ENCODE measurements at regions not wholly inside any gene's neighbourhood (a gene's known extent, or its start where the extent isn't known, plus 50 kb on each side); places are given as distances from the start of the nearest gene placed in this dataset.

DNA sequence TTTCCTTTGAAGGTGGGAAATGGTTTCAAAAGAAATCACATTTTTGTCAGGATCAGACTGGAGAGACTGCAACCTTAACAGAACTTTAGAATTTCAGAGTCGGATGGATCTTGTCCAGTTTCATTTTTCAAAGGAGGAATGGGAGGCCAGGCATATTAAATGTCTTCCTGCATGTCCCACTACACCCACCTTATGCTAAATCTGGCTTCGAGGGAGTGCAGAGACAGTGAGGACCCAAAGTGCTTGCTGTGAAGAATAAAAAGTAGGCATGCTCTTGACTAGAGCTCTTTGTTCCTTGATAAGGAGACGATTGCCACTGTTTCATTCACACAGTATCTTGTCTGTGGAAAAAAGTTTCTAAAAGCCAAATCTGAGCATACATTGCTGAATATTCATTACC lies 197.6 kb downstream of the SLC4A3 start:
- no peak overlapping the region for H3K27ac ChIP-seq
- no peak overlapping the region for H3K4me3 ChIP-seq
- H3K4me1 ChIP-seq (ENCODE audit: low read depth), result peaks cover 6% of the 10 kb centered on the region
- DNase-seq (ENCODE audit: low read depth in 1 of 2, low spot score in 1 of 2), result no peak
- TF ChIP-seq, protein P1, sequence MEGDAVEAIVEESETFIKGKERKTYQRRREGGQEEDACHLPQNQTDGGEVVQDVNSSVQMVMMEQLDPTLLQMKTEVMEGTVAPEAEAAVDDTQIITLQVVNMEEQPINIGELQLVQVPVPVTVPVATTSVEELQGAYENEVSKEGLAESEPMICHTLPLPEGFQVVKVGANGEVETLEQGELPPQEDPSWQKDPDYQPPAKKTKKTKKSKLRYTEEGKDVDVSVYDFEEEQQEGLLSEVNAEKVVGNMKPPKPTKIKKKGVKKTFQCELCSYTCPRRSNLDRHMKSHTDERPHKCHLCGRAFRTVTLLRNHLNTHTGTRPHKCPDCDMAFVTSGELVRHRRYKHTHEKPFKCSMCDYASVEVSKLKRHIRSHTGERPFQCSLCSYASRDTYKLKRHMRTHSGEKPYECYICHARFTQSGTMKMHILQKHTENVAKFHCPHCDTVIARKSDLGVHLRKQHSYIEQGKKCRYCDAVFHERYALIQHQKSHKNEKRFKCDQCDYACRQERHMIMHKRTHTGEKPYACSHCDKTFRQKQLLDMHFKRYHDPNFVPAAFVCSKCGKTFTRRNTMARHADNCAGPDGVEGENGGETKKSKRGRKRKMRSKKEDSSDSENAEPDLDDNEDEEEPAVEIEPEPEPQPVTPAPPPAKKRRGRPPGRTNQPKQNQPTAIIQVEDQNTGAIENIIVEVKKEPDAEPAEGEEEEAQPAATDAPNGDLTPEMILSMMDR (IDR thresholded peaks at IDR 0.05; ENCODE audit: low read depth, low read length), result no peak
- no peaks in the 10 kb centered on the region for H3K9me3 ChIP-seq (ENCODE audit: low read depth)
- H3K27me3 ChIP-seq, result no peaks in the 10 kb centered on the region
- no peaks in the 10 kb centered on the region for H3K36me3 ChIP-seq

GRCh38 chr2:219828127-219828526 lies 200.7 kb downstream of the SLC4A3 start:
- Histone ChIP-seq H3K9me3 (ENCODE audit: low read depth) (no peaks in the 10 kb centered on the region), H3K4me3 (no peak overlapping the region), H3K36me3 (no peaks in the 10 kb centered on the region), H3K27ac (no peak overlapping the region), H3K4me1 (ENCODE audit: low read depth) (peaks cover 6% of the 10 kb centered on the region), H3K27me3 (no peaks in the 10 kb centered on the region)
- no peak for DNase-seq (ENCODE audit: low read depth in 1 of 2, low spot score in 1 of 2)
- TF ChIP-seq, protein P1 (IDR thresholded peaks at IDR 0.05; ENCODE audit: low read depth, low read length), result no peak

DNA sequence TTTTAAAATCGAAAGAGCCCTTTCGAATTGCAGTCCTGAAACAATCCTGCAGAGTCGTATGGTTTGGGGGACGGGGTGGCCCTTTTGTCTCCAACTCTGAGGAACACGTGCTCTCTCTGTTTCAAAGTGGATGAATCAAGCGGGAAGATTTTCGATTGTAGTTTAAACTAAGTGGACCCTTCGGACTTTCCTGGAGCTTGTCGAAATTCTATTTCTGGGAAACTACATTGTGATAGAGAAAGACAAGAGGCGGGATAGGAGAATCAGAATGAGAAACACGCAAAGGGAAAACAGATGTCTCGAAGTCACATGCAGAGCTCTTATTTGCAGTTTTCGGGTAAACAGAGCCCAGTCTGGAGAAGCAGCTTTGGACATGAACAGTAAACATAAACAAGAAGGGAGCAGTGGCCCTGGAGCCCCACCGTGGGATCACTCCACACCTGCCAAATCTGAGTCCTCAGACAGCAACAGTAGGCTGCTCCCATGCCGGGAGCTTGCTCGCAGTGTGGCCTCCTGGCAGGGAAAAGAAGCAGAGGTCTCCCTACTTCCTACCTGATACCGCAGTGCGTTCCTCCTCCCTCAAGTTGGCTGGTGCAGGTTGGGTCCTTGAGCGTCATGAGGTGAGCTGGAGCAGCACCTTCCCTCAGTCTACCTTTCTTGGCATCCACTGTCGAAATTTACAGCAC lies 202.4 kb downstream of the SLC4A3 start:
- Histone ChIP-seq H3K4me3 (no peak overlapping the region), H3K9me3 (ENCODE audit: low read depth) (no peaks in the 10 kb centered on the region), H3K4me1 (ENCODE audit: low read depth) (peaks cover 5% of the 10 kb centered on the region), H3K27me3 (no peaks in the 10 kb centered on the region), H3K27ac (no peak overlapping the region), H3K36me3 (no peaks in the 10 kb centered on the region)
- no peak for DNase-seq (ENCODE audit: low read depth in 1 of 2, low spot score in 1 of 2)
- TF ChIP-seq, protein P1 (IDR thresholded peaks at IDR 0.05; ENCODE audit: low read depth, low read length), result no peak

GRCh38 chr2:219830353-219830738 lies 202.9 kb downstream of the SLC4A3 start:
- TF ChIP-seq, protein P1 (IDR thresholded peaks at IDR 0.05; ENCODE audit: low read depth, low read length), result no peak
- DNase-seq (ENCODE audit: low read depth in 1 of 2, low spot score in 1 of 2), result no peak
- H3K27ac ChIP-seq, result no peak overlapping the region

DNA sequence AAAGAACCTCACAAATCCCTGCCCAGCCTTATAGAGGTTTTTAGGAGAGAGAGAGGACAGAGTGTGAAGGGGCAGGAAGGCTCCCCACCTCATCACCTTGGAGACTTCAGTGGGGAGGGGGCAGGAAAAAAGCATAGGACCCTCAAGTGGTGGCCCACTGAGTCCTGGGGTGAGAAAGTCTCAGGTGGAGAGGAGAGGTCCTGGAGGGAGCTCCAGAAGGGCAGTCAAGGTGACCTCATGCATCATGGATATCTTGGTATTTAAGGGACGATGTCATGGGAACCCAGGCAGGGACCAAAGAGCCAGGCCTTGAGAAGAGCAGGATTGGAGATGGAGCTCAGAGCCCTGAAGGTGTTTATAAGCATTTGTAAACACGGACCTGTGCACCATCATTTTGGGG lies 204.5 kb downstream of the SLC4A3 start:
- H3K9me3 ChIP-seq (ENCODE audit: low read depth), result no peaks in the 10 kb centered on the region
- no peaks in the 10 kb centered on the region for H3K36me3 ChIP-seq
- H3K27ac ChIP-seq, result no peak overlapping the region
- TF ChIP-seq, protein P1 (IDR thresholded peaks at IDR 0.05; ENCODE audit: low read depth, low read length), result no peak
- no peak for DNase-seq (ENCODE audit: low read depth in 1 of 2, low spot score in 1 of 2)
- no peaks in the 10 kb centered on the region for H3K27me3 ChIP-seq
- H3K4me1 ChIP-seq (ENCODE audit: low read depth), result peaks cover 3% of the 10 kb centered on the region
- no peak overlapping the region for H3K4me3 ChIP-seq

More at GRCh38 chr2:219830353-219830738, 202.9 kb downstream of the SLC4A3 start:
- Histone ChIP-seq H3K4me1 (ENCODE audit: low read depth) (peaks cover 3% of the 10 kb centered on the region), H3K4me3 (no peak overlapping the region), H3K27me3 (no peaks in the 10 kb centered on the region), H3K9me3 (ENCODE audit: low read depth) (no peaks in the 10 kb centered on the region), H3K36me3 (no peaks in the 10 kb centered on the region)

Measured in cardiac muscle cell (in vitro differentiated cells and primary cell).